ENCODE measurements at regions not wholly inside any gene's neighbourhood (a gene's known extent, or its start where the extent isn't known, plus 50 kb on each side); places are given as distances from the start of the nearest gene placed in this dataset.

DNA sequence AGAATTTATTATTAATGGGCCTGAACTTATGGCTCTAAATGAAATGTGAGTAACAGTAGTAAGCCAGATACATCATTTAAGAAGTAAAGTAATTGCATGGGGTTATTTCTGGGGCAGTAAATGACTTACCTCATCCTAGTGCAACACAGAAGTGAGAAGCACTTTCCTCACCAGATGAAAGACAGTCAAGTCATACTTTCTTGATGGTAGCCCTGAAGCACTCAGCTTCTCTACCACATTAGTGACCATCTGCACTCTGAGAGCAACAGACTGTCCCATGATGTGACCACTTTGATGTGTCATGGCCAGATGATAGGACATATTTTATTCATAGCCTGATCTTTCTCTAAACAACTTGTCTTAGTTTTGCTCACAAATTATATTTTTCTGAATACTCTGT is 369.5 kb upstream of the PHF14 start (continued):
- TF ChIP-seq CTCF (IDR thresholded peaks at IDR 0.05 in 2 of 3, conservative IDR thresholded peaks at IDR 0.05 in 1 of 3; ENCODE audit: borderline replicate concordance in 1 of 3, insufficient read depth in 1 of 3, low read depth in 2 of 3, low read length in 2 of 3) = no peak

DNA sequence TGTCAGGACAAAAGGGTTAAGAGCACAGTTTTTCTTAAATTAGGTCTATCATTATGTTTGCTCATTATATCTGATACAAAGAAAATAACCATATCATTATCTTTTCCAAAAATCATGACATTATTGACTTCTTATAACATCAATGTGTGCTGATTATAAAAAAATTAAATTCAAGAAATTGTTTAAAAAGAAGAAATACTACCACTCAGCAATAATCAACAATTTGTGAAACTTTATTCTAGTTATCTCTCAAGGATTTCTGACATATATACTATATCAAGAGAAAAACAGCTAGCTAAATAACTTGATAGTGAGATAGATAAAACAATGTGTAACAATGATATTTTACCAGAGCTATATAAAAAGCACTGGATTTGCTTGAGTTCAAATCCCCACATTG is 360.7 kb upstream of the PHF14 start:
- no peak overlapping the region for H3K4me3 ChIP-seq (replicated peaks in 1 of 2; ENCODE audit: low read depth in 1 of 2, low read length in 2 of 2)
- H3K9ac ChIP-seq (ENCODE audit: low read length) = no peak overlapping the region
- no peak overlapping the region for H2AFZ ChIP-seq (ENCODE audit: low read depth, low read length, poor library complexity, severe bottlenecking)
- H3K4me2 ChIP-seq (ENCODE audit: low read length) = no peak overlapping the region
- CTCF ChIA-PET = no interaction called here
- no peaks in the 10 kb centered on the region for H3K36me3 ChIP-seq (ENCODE audit: control insufficient read depth in 1 of 2, insufficient read depth in 2 of 2, low read length in 2 of 2)
- no peak overlapping the region for H3K27ac ChIP-seq (ENCODE audit: low read depth, low read length)
- no peaks in the 10 kb centered on the region for H3K79me2 ChIP-seq (ENCODE audit: insufficient read depth, low read length)
- BruUV-seq (replicated peaks) = no TSS peak
- no peaks in the 10 kb centered on the region for H4K20me1 ChIP-seq (ENCODE audit: insufficient read depth)
- TF ChIP-seq ELF1 (IDR thresholded peaks at IDR 0.05; ENCODE audit: borderline replicate concordance, low read depth) (no peak), EGR1 (IDR thresholded peaks at IDR 0.05; ENCODE audit: low read depth) (no peak)
- intact Hi-C loops (cut with micrococcal nuclease) = no loop called here
- POLR2A ChIA-PET = no interaction called here
- H3K9me3 ChIP-seq (ENCODE audit: control insufficient read depth in 1 of 2, insufficient read depth in 1 of 2, low read depth in 1 of 2, low read length in 2 of 2) = no peaks in the 10 kb centered on the region
- no peaks in the 10 kb centered on the region for H3K4me1 ChIP-seq (ENCODE audit: control insufficient read depth in 1 of 2, insufficient read depth in 2 of 2, low read length in 2 of 2)
- H3K9me2 ChIP-seq (ENCODE audit: insufficient read depth) = no peaks in the 10 kb centered on the region
- no peak for DNase-seq (ENCODE audit: low read depth, low spot score)
- H3K27me3 ChIP-seq (ENCODE audit: insufficient read depth, low read length) = no peaks in the 10 kb centered on the region
- RAD21 ChIA-PET (ENCODE audit: low non-redundant PET in 1 of 2, low total read pairs in 2 of 2, uncharacterized antibody in 2 of 2, unreplicated experiment in 2 of 2) = no interaction called here
- ATAC-seq = no peak

- Histone ChIP-seq H3K27me3 (ENCODE audit: insufficient read depth, low read length) (no peaks in the 10 kb centered on the region), H3K9ac (ENCODE audit: low read length) (no peak overlapping the region), H3K4me1 (ENCODE audit: control insufficient read depth in 1 of 2, insufficient read depth in 2 of 2, low read length in 2 of 2) (no peaks in the 10 kb centered on the region), H3K79me2 (ENCODE audit: insufficient read depth, low read length) (no peaks in the 10 kb centered on the region), H3K36me3 (ENCODE audit: control insufficient read depth in 1 of 2, insufficient read depth in 2 of 2, low read length in 2 of 2) (no peaks in the 10 kb centered on the region), H3K4me3 (replicated peaks in 1 of 2; ENCODE audit: low read depth in 1 of 2, low read length in 2 of 2) (no peak overlapping the region), H3K9me3 (ENCODE audit: control insufficient read depth in 1 of 2, insufficient read depth in 1 of 2, low read depth in 1 of 2, low read length in 2 of 2) (no peaks in the 10 kb centered on the region; a peak in 1 of 4 replicates), H3K27ac (ENCODE audit: low read depth, low read length) (no peak overlapping the region), H2AFZ (ENCODE audit: low read depth, low read length, poor library complexity, severe bottlenecking) (no peak overlapping the region), H4K20me1 (ENCODE audit: insufficient read depth) (no peaks in the 10 kb centered on the region), H3K4me2 (ENCODE audit: low read length) (no peak overlapping the region), H3K9me2 (ENCODE audit: insufficient read depth) (no peaks in the 10 kb centered on the region)
- ChIA-PET CTCF (no interaction called here), POLR2A (no interaction called here), RAD21 (ENCODE audit: low non-redundant PET in 1 of 2, low total read pairs in 2 of 2, uncharacterized antibody in 2 of 2, unreplicated experiment in 2 of 2) (no interaction called here)
- ATAC-seq (no peak), DNase-seq (ENCODE audit: low read depth, low spot score) (no peak)
- no TSS peak for BruUV-seq (replicated peaks)
- intact Hi-C loops (cut with micrococcal nuclease) = no loop called here
- no peak for TF ChIP-seq POLR2A (IDR thresholded peaks at IDR 0.05; ENCODE audit: borderline replicate concordance, extremely low read depth, insufficient read depth, insufficient read length)
- TF ChIP-seq CBX3 (IDR thresholded peaks at IDR 0.05; ENCODE audit: low read depth) = no peak
- no peak for TF ChIP-seq MAX (IDR thresholded peaks at IDR 0.05)
- no peak for TF ChIP-seq CEBPB (IDR thresholded peaks at IDR 0.05; ENCODE audit: low read depth)
- TF ChIP-seq EZH2 (IDR thresholded peaks at IDR 0.05) = no peak
- no peak for TF ChIP-seq CTCF (IDR thresholded peaks at IDR 0.05 in 2 of 3, conservative IDR thresholded peaks at IDR 0.05 in 1 of 3; ENCODE audit: borderline replicate concordance in 1 of 3, insufficient read depth in 1 of 3, low read depth in 2 of 3, low read length in 2 of 3)
- TF ChIP-seq SRF (IDR thresholded peaks at IDR 0.05; ENCODE audit: low read depth) = no peak
- TF ChIP-seq ZFX (IDR thresholded peaks at IDR 0.05) = no peak
- TF ChIP-seq ZBTB33 (IDR thresholded peaks at IDR 0.05; ENCODE audit: extremely low read depth, insufficient replicate concordance, low read length) = no peak
- no peak for TF ChIP-seq TCF7L2 (IDR thresholded peaks at IDR 0.05; ENCODE audit: borderline replicate concordance, extremely low read depth, insufficient read depth, insufficient read length)
- TF ChIP-seq RAD21 (IDR thresholded peaks at IDR 0.05; ENCODE audit: low read depth) = no peak
- TF ChIP-seq ELF1 (IDR thresholded peaks at IDR 0.05; ENCODE audit: borderline replicate concordance, low read depth) = no peak
Observed at GRCh38 chr7:10618953-10619352, 354.7 kb upstream of the PHF14 start.
